ENCODE measurements at regions not wholly inside any gene's neighbourhood (a gene's known extent, or its start where the extent isn't known, plus 50 kb on each side); places are given as distances from the start of the nearest gene placed in this dataset.

- H2AFZ ChIP-seq (ENCODE audit: control insufficient read depth, low read length), result no peak overlapping the region
- dilution Hi-C loops (cut with MboI; ENCODE audit: extremely low pct_ligation_motif_present, low sequenced_read_pairs), result no loop called here
- no peaks in the 10 kb centered on the region for H4K20me1 ChIP-seq (ENCODE audit: control insufficient read depth, extremely low read depth, insufficient read depth, low read length)
- no peaks in the 10 kb centered on the region for H3K9me3 ChIP-seq (ENCODE audit: control insufficient read depth, low read depth, low read length)
- H3K4me1 ChIP-seq (ENCODE audit: control insufficient read depth, extremely low read depth, insufficient read depth, low read length), result no peaks in the 10 kb centered on the region
- no peak for DNase-seq (ENCODE audit: low read depth, low spot score)
- TF ChIP-seq CTCF (optimal IDR thresholded peaks at IDR 0.05 in 1 of 3, IDR thresholded peaks at IDR 0.05 in 1 of 3, conservative IDR thresholded peaks at IDR 0.05 in 1 of 3; ENCODE audit: extremely low read depth in 1 of 3, insufficient read depth in 2 of 3, low read length in 3 of 3) (peak in 1 of 3 experiments; percentile 1), EZH2 (IDR thresholded peaks at IDR 0.05; ENCODE audit: low read length) (no peak)
- no peaks in the 10 kb centered on the region for H3K36me3 ChIP-seq (ENCODE audit: control insufficient read depth in 2 of 2, extremely low read depth in 1 of 2, insufficient read depth in 2 of 2, low read length in 2 of 2)
- no peak for FAIRE-seq
- no peaks in the 10 kb centered on the region for H3K9me1 ChIP-seq (ENCODE audit: control insufficient read depth, extremely low read depth, insufficient read depth, low read length)
- peaks cover 8% of the 10 kb centered on the region for H3K27me3 ChIP-seq (ENCODE audit: control insufficient read depth, extremely low read depth, insufficient read depth, low read length)
- H3K27ac ChIP-seq (ENCODE audit: control insufficient read depth, insufficient read depth, low read length), result no peak overlapping the region
- H3K4me3 ChIP-seq (ENCODE audit: control insufficient read depth in 2 of 3, extremely low read depth in 1 of 3, insufficient read depth in 2 of 3, low read depth in 1 of 3, low read length in 3 of 3), result no peak overlapping the region
- no peaks in the 10 kb centered on the region for H3K79me2 ChIP-seq (ENCODE audit: control insufficient read depth, insufficient read depth, low read length)
- no peak overlapping the region for H3K4me2 ChIP-seq (ENCODE audit: control insufficient read depth, extremely low read depth, insufficient read depth, low read depth, low read length)
- H3K9ac ChIP-seq (ENCODE audit: control insufficient read depth, extremely low read depth, insufficient read depth, low read length), result no peak overlapping the region
Observed at GRCh38 chr1:29490204-29490934, 254.0 kb downstream of the PTPRU start.

- H3K9me1 ChIP-seq (ENCODE audit: control insufficient read depth, extremely low read depth, insufficient read depth, low read length), result no peaks in the 10 kb centered on the region
- H3K4me1 ChIP-seq (ENCODE audit: control insufficient read depth, extremely low read depth, insufficient read depth, low read length), result no peaks in the 10 kb centered on the region
- DNase-seq (ENCODE audit: low read depth, low spot score) (no peak), FAIRE-seq (no peak)
- no peak overlapping the region for H3K4me2 ChIP-seq (ENCODE audit: control insufficient read depth, extremely low read depth, insufficient read depth, low read depth, low read length)
- no peaks in the 10 kb centered on the region for H4K20me1 ChIP-seq (ENCODE audit: control insufficient read depth, extremely low read depth, insufficient read depth, low read length)
- H3K27ac ChIP-seq (ENCODE audit: control insufficient read depth, insufficient read depth, low read length), result no peak overlapping the region
- no peaks in the 10 kb centered on the region for H3K36me3 ChIP-seq (ENCODE audit: control insufficient read depth in 2 of 2, extremely low read depth in 1 of 2, insufficient read depth in 2 of 2, low read length in 2 of 2)
- no peaks in the 10 kb centered on the region for H3K9me3 ChIP-seq (ENCODE audit: control insufficient read depth, low read depth, low read length)
- H3K27me3 ChIP-seq (ENCODE audit: control insufficient read depth, extremely low read depth, insufficient read depth, low read length), result peaks cover 8% of the 10 kb centered on the region
- H3K9ac ChIP-seq (ENCODE audit: control insufficient read depth, extremely low read depth, insufficient read depth, low read length), result no peak overlapping the region
- H3K4me3 ChIP-seq (ENCODE audit: control insufficient read depth in 2 of 3, extremely low read depth in 1 of 3, insufficient read depth in 2 of 3, low read depth in 1 of 3, low read length in 3 of 3), result no peak overlapping the region
- no peaks in the 10 kb centered on the region for H3K79me2 ChIP-seq (ENCODE audit: control insufficient read depth, insufficient read depth, low read length)
- H2AFZ ChIP-seq (ENCODE audit: control insufficient read depth, low read length), result no peak overlapping the region
- TF ChIP-seq EZH2 (IDR thresholded peaks at IDR 0.05; ENCODE audit: low read length), result no peak
- no peak for TF ChIP-seq CTCF (optimal IDR thresholded peaks at IDR 0.05 in 1 of 3, IDR thresholded peaks at IDR 0.05 in 1 of 3, conservative IDR thresholded peaks at IDR 0.05 in 1 of 3; ENCODE audit: extremely low read depth in 1 of 3, insufficient read depth in 2 of 3, low read length in 3 of 3)
- dilution Hi-C loops (cut with MboI; ENCODE audit: extremely low pct_ligation_motif_present, low sequenced_read_pairs), result no loop called here
Observed at GRCh38 chr1:29489471-29489870, 253.1 kb downstream of the PTPRU start.

Data from keratinocyte (primary cell).